ENCODE measurements at regions not wholly inside any gene's neighbourhood (a gene's known extent, or its start where the extent isn't known, plus 50 kb on each side); places are given as distances from the start of the nearest gene placed in this dataset.
"Not testable (repeated sequence)": the region's sequence is repeated elsewhere in the genome, so short reads cannot be mapped to it uniquely, and the experiment has no call there.

GRCh38 chr4:138891631-138892031 lies 124.0 kb upstream of the NOCT start:
- DNase-seq: no peak

GRCh38 chr4:138890891-138891570 lies 124.5 kb upstream of the NOCT start:
- DNase-seq: no peak

GRCh38 chr4:138889216-138889615 lies 126.4 kb upstream of the NOCT start:
- no peak for DNase-seq

- no peak for DNase-seq
These were observed 127.8 kb upstream of the NOCT start for GRCh38 chr4:138887741-138888140.

GRCh38 chr4:138887341-138887740 lies 128.2 kb upstream of the NOCT start:
- DNase-seq: no peak

- no peak for DNase-seq
These were observed 135.8 kb upstream of the NOCT start for GRCh38 chr4:138879757-138880156.

GRCh38 chr4:138875891-138876608 lies 139.5 kb upstream of the NOCT start:
- DNase-seq: no peak

GRCh38 chr4:138871555-138871875 lies 144.1 kb upstream of the NOCT start:
- DNase-seq: no peak

- DNase-seq: peak; percentile 42
These were observed 144.6 kb upstream of the NOCT start for GRCh38 chr4:138870737-138871554.

GRCh38 chr4:138869631-138870030 lies 145.9 kb upstream of the NOCT start:
- DNase-seq: no peak

- no peak for DNase-seq
These were observed 146.4 kb upstream of the NOCT start for GRCh38 chr4:138869165-138869564.

GRCh38 chr4:138868562-138868961 lies 147.0 kb upstream of the NOCT start:
- DNase-seq: no peak

- no peak for DNase-seq
These were observed 148.2 kb upstream of the NOCT start for GRCh38 chr4:138867404-138867803.

- no peak for DNase-seq
These were observed 149.3 kb upstream of the NOCT start for GRCh38 chr4:138866314-138866713.

GRCh38 chr4:138865765-138866164 lies 149.8 kb upstream of the NOCT start:
- DNase-seq: no peak

- DNase-seq: no peak
These were observed 150.4 kb upstream of the NOCT start for GRCh38 chr4:138864961-138865720.

GRCh38 chr4:138863160-138863559 lies 152.4 kb upstream of the NOCT start:
- no peak for DNase-seq

- no peak for DNase-seq
These were observed 154.4 kb upstream of the NOCT start for GRCh38 chr4:138861135-138861534.

GRCh38 chr4:138860357-138860756 lies 155.2 kb upstream of the NOCT start:
- DNase-seq: not testable (repeated sequence)

- DNase-seq: no peak
These were observed 156.3 kb upstream of the NOCT start for GRCh38 chr4:138859254-138859653.

GRCh38 chr4:138858419-138858818 lies 157.2 kb upstream of the NOCT start:
- no peak for DNase-seq

GRCh38 chr4:138857416-138857815 lies 158.2 kb upstream of the NOCT start:
- DNase-seq: no peak

- no peak for DNase-seq
These were observed 162.9 kb upstream of the NOCT start for GRCh38 chr4:138852681-138853080.
